Right lobe of liver (tissue), 6 donors: ENCODE measurements at regions not wholly inside any gene's neighbourhood (a gene's known extent, or its start where the extent isn't known, plus 50 kb on each side); places are given as distances from the start of the nearest gene placed in this dataset.

Experiments used
- ATAC-seq, 4 donors: fragments of 200-7000 bp; cut with Tn5 transposase; one replicate each; pipeline ENCODE4 v1.9.1; 2020; ENCODE audit warnings: mild to moderate bottlenecking in 4 of 4, moderate library complexity in 4 of 4
- DNase-seq, 3 donors: peaks; one replicate each; pipeline ENCODE4 v3.0.0-alpha.2; 2020
- H3K27ac ChIP-seq, 3 donors: fragments of 200-600 bp; one replicate each; pipeline ENCODE4 v1.8.0; 2022
- H3K27me3 ChIP-seq, 2 donors: fragments of 200-600 bp; one replicate each; pipeline ENCODE4 v1.8.0; 2022
- H3K36me3 ChIP-seq, 4 donors: fragments of 200-600 bp; sonication (generic) in 1 of 4; one replicate each; pipeline versions ENCODE4 v1.5.1 to v1.8.0; 2017 to 2022; ENCODE audit warnings: control low read depth in 1 of 4
- H3K4me1 ChIP-seq, 4 donors: fragments of 200-600 bp; sonication (generic) in 1 of 4; one replicate each; pipeline versions ENCODE4 v1.5.1 to v1.8.0; 2017 to 2022; ENCODE audit warnings: control low read depth in 1 of 4
- H3K4me3 ChIP-seq, 3 donors: fragments of 200-600 bp; one replicate each; pipeline ENCODE4 v1.8.0; 2022
- H3K9me3 ChIP-seq, 4 donors: fragments of 200-600 bp; sonication (generic) in 1 of 4; one replicate each; pipeline versions ENCODE4 v1.5.1 to v1.8.0; 2017 to 2022; ENCODE audit warnings: control low read depth in 1 of 4
- POLR2A ChIP-seq: fragments of 450-650 bp; IDR thresholded peaks from one replicate; pipeline ENCODE4 v1.6.1; 2017; ENCODE audit warnings: antibody characterized with exemption, mild to moderate bottlenecking
- WGBS: methylation state at CpG from one replicate; pipeline ENCODE4 v1.1.6; 2018; ENCODE audit warnings: low coverage, low lambda C conversion rate; ENCODE audit not compliant: insufficient coverage; ENCODE audit errors: missing lambda C conversion rate; 5-methylcytosine and 5-hydroxymethylcytosine counted together
- intact Hi-C, 2 donors: fragments of 100-400 bp; cut with DNase I; formaldehyde crosslinking; loops; one replicate each; pipeline versions ENCODE4 v1.11.2 to v1.14.1; 2022
- TF ChIP-seq, protein P1 (sequence below), 4 donors: fragments of 200-600 bp in 3 of 4; fragments of 450-650 bp in 1 of 4; IDR thresholded peaks; one replicate each; pipeline versions ENCODE4 v1.5.1 to v1.8.0; 2016 to 2022; ENCODE audit warnings: antibody characterized with exemption in 4 of 4, mild to moderate bottlenecking in 2 of 4
- donor health status: DM: no; HTN: yes; CAD: no.
- donor health status: DM: no; HTN: no; CAD: no.
- donor health status: DM: no; HTN: no; CAD: no.
- donor health status: DM: no; HTN: yes; CAD: no.
- donor health status: DM: no; HTN: yes; CAD: no.

DNA sequence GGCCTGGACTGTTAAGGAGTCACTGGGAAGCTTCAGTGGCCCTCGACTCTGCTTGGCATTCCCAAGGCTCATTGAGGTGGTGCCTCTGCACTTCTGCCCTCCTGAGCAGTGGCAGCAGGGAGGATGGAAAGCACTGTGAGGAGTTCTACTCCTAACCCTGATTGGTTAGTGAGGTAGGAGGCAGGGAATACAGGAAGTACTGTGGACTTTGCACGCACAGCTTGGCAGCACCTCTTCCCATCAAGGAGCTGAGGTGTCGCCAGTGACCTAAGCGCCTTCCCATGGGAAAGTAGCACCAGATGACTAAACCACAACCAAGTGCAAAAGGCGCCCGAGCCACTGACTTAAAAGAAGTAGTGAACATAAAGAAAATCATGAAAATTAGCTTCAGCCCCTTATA lies 152.5 kb upstream of the CADM1 start:
- intact Hi-C loops, result no loop called here
- H3K4me1 ChIP-seq, result peaks cover 0 to 5% (median 0%) of the 10 kb centered on the region in 4 donors
- WGBS, result 32% methylated on average over 6 of the region's 6 CpGs
- no peak overlapping the region for H3K27ac ChIP-seq
- no peaks in the 10 kb centered on the region for H3K36me3 ChIP-seq
- H3K27me3 ChIP-seq, result peaks cover 0 to 8% of the 10 kb centered on the region in 2 donors
- DNase-seq (peak; percentile 62 to 66 (median 65)), ATAC-seq (peak; percentile 80 to 89 (median 84))
- peak; percentile 18 for TF ChIP-seq POLR2A
- TF ChIP-seq, protein P1, sequence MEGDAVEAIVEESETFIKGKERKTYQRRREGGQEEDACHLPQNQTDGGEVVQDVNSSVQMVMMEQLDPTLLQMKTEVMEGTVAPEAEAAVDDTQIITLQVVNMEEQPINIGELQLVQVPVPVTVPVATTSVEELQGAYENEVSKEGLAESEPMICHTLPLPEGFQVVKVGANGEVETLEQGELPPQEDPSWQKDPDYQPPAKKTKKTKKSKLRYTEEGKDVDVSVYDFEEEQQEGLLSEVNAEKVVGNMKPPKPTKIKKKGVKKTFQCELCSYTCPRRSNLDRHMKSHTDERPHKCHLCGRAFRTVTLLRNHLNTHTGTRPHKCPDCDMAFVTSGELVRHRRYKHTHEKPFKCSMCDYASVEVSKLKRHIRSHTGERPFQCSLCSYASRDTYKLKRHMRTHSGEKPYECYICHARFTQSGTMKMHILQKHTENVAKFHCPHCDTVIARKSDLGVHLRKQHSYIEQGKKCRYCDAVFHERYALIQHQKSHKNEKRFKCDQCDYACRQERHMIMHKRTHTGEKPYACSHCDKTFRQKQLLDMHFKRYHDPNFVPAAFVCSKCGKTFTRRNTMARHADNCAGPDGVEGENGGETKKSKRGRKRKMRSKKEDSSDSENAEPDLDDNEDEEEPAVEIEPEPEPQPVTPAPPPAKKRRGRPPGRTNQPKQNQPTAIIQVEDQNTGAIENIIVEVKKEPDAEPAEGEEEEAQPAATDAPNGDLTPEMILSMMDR (IDR thresholded peaks at IDR 0.05), result no peak
- no peaks in the 10 kb centered on the region for H3K9me3 ChIP-seq
- no peak overlapping the region for H3K4me3 ChIP-seq

DNA sequence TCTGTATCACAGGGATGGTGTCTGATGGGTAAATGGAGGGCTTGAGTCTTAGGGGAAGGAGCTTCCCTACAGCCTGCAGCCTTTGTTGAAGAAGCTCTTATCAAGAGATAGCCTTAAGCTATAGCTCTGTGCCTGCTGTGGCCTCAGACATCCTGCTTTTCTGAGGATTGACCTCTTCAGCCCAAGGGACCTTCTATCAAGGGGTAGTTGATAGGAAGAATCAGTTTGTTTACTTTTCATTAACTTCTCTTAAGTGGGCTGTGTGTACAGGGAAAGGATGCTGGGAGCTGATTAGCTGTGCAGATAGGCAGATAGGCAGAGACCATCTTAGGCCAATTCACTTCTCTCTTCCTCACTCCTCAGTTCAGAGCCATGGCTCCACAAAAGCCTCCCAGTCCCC lies 151.8 kb upstream of the CADM1 start:
- Histone ChIP-seq H3K4me1 (peaks cover 0 to 5% (median 0%) of the 10 kb centered on the region in 4 donors), H3K9me3 (no peaks in the 10 kb centered on the region), H3K4me3 (no peak overlapping the region), H3K36me3 (no peaks in the 10 kb centered on the region), H3K27ac (no peak overlapping the region), H3K27me3 (peaks cover 0 to 8% of the 10 kb centered on the region in 2 donors)
- intact Hi-C loops, result no loop called here
- DNase-seq (no peak), ATAC-seq (no peak)
- TF ChIP-seq POLR2A, result no peak
- TF ChIP-seq, protein P1 (IDR thresholded peaks at IDR 0.05), result no peak

DNA sequence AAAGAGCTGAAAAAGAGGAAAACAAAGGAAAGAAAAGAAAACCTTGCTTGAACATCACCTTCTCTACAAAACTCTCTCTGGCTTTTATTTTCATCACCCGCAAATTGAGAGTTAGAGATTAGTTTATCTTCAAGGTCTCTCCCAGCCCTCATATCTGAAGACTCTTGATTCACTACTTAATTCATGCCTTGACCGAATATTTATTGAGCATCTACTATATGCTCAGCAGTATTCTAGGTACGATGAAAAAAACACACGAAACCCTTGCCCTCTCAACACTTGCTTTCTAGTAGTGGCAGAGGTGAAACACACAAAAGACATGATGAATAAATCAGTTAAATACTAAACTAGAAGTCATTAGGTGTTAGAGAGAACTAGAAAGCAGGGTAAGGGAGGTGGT lies 150.6 kb upstream of the CADM1 start:
- TF ChIP-seq, protein P1 (IDR thresholded peaks at IDR 0.05), result no peak
- TF ChIP-seq POLR2A, result no peak
- Histone ChIP-seq H3K4me3 (no peak overlapping the region), H3K4me1 (peaks cover 0 to 3% (median 0%) of the 10 kb centered on the region in 4 donors), H3K27ac (no peak overlapping the region), H3K36me3 (no peaks in the 10 kb centered on the region), H3K27me3 (peaks cover 0 to 7% of the 10 kb centered on the region in 2 donors), H3K9me3 (no peaks in the 10 kb centered on the region)
- 78% methylated on average over 4 of the region's 4 CpGs for WGBS
- intact Hi-C loops, result no loop called here
- DNase-seq (no peak), ATAC-seq (no peak)

DNA sequence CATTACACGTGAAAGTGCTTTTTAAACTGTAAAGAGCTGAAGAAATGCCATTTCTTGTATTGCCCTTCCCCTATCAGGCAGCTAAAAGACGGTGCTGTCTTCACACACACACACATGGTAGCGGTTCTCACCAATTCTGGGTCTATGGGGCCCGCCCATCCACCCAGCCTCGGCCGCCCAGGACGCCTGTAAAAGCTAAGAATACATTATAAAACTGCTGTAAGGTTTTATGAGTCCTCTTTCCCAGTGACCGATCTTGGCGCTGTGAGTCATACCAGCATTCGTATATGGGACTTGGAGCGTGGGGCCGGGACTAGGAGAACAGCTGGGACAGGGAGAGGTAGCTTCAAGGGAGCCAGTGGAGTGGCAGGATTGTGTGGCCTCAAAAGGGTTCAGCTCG lies 149.7 kb upstream of the CADM1 start:
- intact Hi-C loops, result no loop called here
- Histone ChIP-seq H3K4me1 (no peaks in the 10 kb centered on the region), H3K4me3 (no peak overlapping the region), H3K36me3 (no peaks in the 10 kb centered on the region), H3K9me3 (no peaks in the 10 kb centered on the region), H3K27me3 (no peaks in the 10 kb centered on the region), H3K27ac (no peak overlapping the region)
- TF ChIP-seq POLR2A, result no peak
- TF ChIP-seq, protein P1 (IDR thresholded peaks at IDR 0.05), result no peak
- 75% methylated on average over 9 of the region's 13 CpGs for WGBS
- ATAC-seq (no peak), DNase-seq (no peak)

DNA sequence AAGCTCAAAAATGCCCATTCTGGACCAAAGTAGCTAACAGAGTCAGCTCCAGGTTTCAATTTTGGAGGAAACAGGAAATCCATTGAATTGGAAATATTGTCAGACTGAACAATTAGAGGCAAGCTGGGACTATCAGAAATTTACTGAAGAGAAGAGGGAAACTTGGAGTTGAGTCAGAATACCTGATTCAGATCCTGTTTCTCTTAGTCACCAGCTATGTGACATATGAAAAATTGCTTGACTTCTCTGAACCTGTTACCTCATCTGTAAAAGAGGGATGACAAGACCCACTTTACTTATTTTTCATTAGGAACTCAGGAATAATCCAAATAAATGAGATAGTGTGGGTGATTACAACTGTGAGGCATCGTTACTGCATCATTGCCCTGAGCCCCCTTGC lies 148.9 kb upstream of the CADM1 start:
- 50% methylated on average over 1 of the region's 1 CpG for WGBS
- Histone ChIP-seq H3K9me3 (no peaks in the 10 kb centered on the region), H3K4me3 (no peak overlapping the region), H3K27me3 (no peaks in the 10 kb centered on the region), H3K36me3 (no peaks in the 10 kb centered on the region), H3K4me1 (no peaks in the 10 kb centered on the region), H3K27ac (no peak overlapping the region)
- TF ChIP-seq, protein P1 (IDR thresholded peaks at IDR 0.05), result no peak
- TF ChIP-seq POLR2A, result no peak
- intact Hi-C loops, result no loop called here
- no peak for DNase-seq
- ATAC-seq, result no peak
